ENCODE measurements at regions not wholly inside any gene's neighbourhood (a gene's known extent, or its start where the extent isn't known, plus 50 kb on each side); places are given as distances from the start of the nearest gene placed in this dataset.

GRCh38 chrX:143363419-143363818, 153.9 kb downstream of the SPANXN3 start:
- no peak for TF ChIP-seq EZH2 (IDR thresholded peaks at IDR 0.05; ENCODE audit: insufficient read depth, low read length)
- TF ChIP-seq CTCF (IDR thresholded peaks at IDR 0.05; ENCODE audit: insufficient read depth, low read depth, low read length) = no peak
